Inflammatory macrophage treated with lipopolysaccharide for 1 hour (primary cell): ENCODE measurements at regions not wholly inside any gene's neighbourhood (a gene's known extent, or its start where the extent isn't known, plus 50 kb on each side); places are given as distances from the start of the nearest gene placed in this dataset.

ENCODE experiments used
- DNase-seq, 2 donors: peaks; one replicate each; pipeline ENCODE4 v3.0.0-alpha.2; 2020 to 2022

GRCh38 chr5:3891113-3891512 is 295.5 kb downstream of the IRX1 start:
- DNase-seq, result no peak

GRCh38 chr5:3893527-3893926 is 297.9 kb downstream of the IRX1 start:
- no peak for DNase-seq

DNA sequence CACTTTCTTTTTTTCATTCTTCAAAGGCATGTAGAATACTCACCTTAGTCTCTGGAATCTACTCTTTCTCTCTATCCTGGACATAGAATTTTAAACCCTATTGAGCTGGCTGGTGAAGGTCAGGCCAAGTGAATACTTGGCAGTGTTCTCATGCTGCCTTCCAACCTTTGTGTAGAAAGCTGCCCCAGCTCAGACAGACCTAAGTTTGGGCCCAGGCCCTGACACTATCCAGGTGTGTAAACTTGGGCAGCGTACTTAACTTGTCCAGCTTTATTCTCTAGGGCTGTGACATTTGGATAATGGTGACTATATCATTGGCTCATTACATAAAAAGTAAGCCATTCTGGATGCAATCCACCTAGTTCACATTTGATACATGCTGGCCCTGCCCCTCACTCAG is 298.3 kb downstream of the IRX1 start:
- no peak for DNase-seq

DNA sequence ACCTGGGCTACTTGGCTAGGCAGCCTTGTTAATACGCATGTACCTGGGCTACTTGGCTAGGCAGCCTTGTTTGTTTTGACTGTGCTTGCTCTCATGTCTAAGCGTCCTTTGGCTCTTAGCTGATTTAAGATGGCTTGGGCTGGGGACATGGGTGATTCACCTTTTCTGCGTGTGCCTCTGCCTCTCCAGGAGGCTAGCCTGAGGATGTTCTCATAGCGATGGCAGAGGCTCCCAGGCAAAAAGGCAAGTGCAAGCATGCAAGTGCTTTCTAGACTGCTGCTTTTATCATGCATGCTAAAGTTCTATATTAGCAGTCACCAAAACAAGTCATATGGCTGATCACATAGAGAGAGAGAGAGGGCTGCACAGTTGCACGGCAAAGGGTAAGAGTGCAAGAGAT is 300.5 kb downstream of the IRX1 start:
- no peak for DNase-seq

DNA sequence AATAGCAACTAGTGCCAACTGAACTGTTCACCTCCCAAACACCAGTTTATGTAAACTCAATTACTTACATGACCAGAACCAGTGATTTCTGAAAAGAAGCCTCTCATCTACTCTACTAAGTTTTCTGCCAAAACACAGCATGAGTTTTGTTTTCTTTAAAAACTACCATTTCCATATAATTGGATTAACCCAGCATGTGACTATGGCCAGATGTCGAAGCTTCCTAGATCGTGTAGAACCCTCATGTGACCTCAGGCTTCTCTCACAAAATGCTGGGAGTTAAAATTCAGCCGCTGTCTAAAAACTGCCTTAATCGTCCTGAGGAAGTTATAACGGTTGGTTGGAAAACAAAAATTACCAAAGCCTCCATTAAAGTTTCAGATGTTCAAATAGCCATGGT is 303.5 kb downstream of the IRX1 start:
- no peak for DNase-seq

GRCh38 chr5:3904584-3904983 is 309.0 kb downstream of the IRX1 start:
- no peak for DNase-seq

- no peak for DNase-seq
Measured at GRCh38 chr5:3905031-3905430, 309.4 kb downstream of the IRX1 start.

DNA sequence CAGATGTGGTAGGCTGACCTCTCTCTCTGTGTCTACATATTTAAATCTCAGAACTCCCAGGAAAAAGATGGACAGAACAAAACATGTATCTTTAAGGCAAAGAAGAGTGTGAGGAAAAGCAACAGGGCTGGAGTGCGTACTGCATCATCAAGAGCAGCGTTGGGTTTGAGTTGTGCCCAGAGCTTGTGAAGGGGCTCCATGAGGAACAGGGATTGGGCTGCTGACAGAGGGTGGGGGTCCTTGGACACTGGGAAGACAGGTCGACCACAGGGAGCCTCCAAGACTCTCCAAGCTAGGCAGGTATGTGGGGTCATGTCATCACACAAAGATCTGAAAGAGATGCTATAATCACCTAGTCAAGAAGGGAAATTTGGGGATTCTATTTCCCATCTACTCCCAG is 309.9 kb downstream of the IRX1 start:
- no peak for DNase-seq

- DNase-seq, result no peak
Measured at GRCh38 chr5:3911111-3911510, 315.5 kb downstream of the IRX1 start.

- no peak for DNase-seq
Measured at GRCh38 chr5:3911773-3912172, 316.1 kb downstream of the IRX1 start.

DNA sequence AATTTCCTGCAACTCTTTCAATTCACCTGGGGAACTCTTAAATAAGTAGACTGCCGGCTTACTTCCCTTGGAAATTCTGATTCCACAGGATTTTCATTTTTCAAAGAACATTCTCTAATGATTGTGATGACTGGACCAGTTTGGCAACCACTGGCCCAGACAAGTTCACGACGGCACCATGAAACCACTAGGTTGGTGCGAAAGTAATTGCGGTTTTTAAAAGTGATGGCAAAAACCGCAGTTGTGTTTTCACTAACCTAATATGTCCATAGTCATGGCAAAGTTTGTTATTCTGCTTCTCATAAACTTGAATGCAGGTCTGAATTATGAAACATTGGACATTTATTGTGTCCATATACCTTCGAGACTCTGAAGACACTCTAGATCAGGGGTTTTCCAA is 317.2 kb downstream of the IRX1 start:
- no peak for DNase-seq

- DNase-seq, result no peak
Measured at GRCh38 chr5:3913279-3913678, 317.6 kb downstream of the IRX1 start.

GRCh38 chr5:3925022-3925421 is 329.4 kb downstream of the IRX1 start:
- no peak for DNase-seq

DNA sequence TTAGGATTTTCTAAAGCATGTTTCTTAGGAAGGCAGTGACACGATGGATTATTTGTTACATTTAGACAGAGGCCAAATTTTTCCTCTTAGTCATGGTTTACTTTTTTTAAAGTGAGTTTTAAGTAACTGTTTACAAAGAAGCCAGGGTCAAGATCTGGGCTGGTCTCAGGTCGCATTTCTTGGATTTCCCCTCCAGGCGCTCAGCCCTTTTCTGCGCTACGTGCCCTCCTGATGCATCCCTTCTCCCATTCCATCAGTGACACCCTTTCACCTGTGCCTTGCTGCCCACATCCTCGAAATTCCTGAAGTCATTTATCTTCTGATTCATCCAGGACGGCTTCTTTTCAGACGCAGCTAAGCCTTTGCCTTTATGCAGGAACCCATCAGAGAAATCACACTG is 330.3 kb downstream of the IRX1 start:
- no peak for DNase-seq

- no peak for DNase-seq
Measured at GRCh38 chr5:3929799-3930198, 334.2 kb downstream of the IRX1 start.

- no peak for DNase-seq
Measured at GRCh38 chr5:3931976-3932375, 336.3 kb downstream of the IRX1 start.

GRCh38 chr5:3933536-3933935 is 337.9 kb downstream of the IRX1 start:
- DNase-seq, result no peak

DNA sequence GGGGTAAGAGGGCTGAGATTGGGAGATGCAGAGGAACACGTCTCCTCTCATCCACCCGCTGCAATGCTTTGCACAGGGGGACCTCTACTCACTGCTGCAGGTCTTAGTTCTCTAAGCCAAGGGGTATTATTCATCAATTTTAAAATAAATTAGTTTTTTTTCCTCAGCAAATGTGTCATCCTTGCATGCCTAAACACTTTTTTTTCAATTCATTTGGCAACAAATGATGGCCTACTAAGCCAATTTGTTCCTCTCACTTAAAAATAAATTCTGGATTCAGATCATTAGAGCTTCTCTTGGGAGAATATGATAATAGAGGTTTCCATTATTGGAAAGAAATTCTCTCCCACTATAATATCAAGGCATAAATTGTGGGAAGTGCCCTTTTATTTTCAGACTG is 338.3 kb downstream of the IRX1 start:
- DNase-seq, result no peak

GRCh38 chr5:3943859-3944258 is 348.2 kb downstream of the IRX1 start:
- DNase-seq, result no peak

- no peak for DNase-seq
Measured at GRCh38 chr5:3944930-3945329, 349.3 kb downstream of the IRX1 start.

- no peak for DNase-seq
Measured at GRCh38 chr5:3948838-3949237, 353.2 kb downstream of the IRX1 start.

DNA sequence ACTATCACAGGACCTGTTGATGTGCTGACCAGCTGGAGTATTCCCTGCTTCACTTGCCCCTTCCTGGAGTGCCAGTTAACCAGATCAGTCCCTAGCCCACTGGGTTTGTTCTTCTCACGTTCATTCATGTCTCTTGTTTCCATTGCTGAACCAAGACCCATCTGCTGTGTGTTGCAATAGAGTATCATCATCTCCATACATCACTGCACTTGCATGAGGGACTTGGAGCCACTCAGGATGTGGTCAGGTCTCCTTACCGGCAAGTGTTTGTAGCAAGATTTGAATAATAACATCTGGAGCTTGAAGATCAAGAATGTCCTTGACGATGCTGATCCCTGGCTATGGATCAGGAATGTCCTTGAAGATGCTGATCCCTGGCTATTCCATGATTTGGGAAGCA is 358.6 kb downstream of the IRX1 start:
- no peak for DNase-seq

DNA sequence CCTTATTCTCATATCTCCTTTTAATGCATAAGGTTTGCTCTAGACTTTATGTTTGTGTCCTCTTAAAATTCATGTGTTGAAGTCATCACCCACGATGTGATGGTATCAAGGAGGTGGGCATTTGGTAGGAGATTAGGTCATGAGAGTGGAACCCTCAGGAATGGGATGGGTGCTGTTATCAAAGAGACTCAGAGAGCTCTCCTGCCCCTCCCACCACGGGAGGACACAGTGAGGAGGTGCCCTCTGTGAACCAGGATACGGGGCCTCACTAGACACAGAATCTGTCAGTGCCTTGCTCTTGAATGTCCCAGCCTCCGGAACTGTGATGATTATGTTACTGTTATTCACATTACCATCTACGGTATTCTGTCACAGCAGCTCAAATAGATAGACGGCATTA is 359.0 kb downstream of the IRX1 start:
- DNase-seq, result no peak

GRCh38 chr5:3957658-3958057 is 362.0 kb downstream of the IRX1 start:
- no peak for DNase-seq

GRCh38 chr5:3958389-3958788 is 362.8 kb downstream of the IRX1 start:
- no peak for DNase-seq

GRCh38 chr5:3962113-3962512 is 366.5 kb downstream of the IRX1 start:
- DNase-seq, result no peak
